AG09319 (cell line): ENCODE measurements at regions not wholly inside any gene's neighbourhood (a gene's known extent, or its start where the extent isn't known, plus 50 kb on each side); places are given as distances from the start of the nearest gene placed in this dataset.

Experiments
- DNase-seq: peaks from one replicate; pipeline ENCODE4 v3.0.0-alpha.2; 2010; ENCODE audit warnings: low read depth; ENCODE audit errors: extremely low read depth
- CTCF ChIP-seq: IDR thresholded peaks from 2 replicates; pipeline ENCODE4 v1.5.1; 2011; ENCODE audit warnings: low read depth, mild to moderate bottlenecking, inconsistent platforms, low read length, moderate library complexity

DNA sequence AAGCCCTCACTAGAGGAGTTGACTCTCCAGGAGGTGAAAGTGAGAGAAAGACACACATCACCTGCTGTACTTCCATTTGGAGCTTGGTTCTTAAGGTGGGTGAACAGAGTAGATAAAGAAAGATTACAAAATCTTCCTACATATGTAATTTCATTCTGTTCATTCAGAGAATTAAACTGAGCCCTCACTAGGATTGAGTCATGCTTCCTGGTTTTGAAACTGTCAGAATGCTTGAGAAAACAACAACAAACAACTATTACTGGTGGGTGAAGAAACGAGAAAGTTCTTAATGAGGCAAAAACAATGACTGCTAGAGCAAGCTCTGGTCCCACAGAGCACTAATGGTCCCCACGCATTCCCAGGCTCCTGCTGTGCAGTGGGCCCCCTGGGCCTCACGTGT is 841.7 kb downstream of the VRK1 start:
- TF ChIP-seq CTCF: no peak
- no peak for DNase-seq

DNA sequence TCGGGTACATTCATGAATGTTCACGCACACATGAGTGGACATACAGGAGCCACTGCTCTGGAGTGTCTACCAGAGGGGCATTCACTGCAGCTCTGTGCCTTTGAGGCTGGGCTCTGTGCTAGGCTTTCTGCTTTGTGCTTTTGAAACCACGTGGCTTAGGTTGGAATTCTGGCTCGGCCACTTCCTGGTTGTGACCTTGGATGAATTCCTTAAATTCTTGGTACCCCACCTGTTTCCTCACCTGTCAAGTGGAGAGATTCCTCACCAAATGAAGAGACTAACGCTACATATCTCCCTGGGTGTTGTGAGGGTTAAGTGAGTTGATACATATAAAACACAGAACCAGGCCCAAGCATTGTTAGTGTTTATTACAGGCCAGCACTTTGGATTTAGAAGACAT is 842.8 kb downstream of the VRK1 start:
- DNase-seq: no peak
- no peak for TF ChIP-seq CTCF

GRCh38 chr14:97641827-97642226 is 844.6 kb downstream of the VRK1 start:
- DNase-seq: no peak

GRCh38 chr14:97642631-97643030 is 845.4 kb downstream of the VRK1 start:
- no peak for DNase-seq
- no peak for TF ChIP-seq CTCF

More at GRCh38 chr14:97641827-97642226, 844.6 kb downstream of the VRK1 start:
- no peak for TF ChIP-seq CTCF

GRCh38 chr14:97644365-97644764 is 847.2 kb downstream of the VRK1 start:
- no peak for TF ChIP-seq CTCF

GRCh38 chr14:97649752-97650151 is 852.6 kb downstream of the VRK1 start:
- no peak for TF ChIP-seq CTCF
- no peak for DNase-seq

More at GRCh38 chr14:97644365-97644764, 847.2 kb downstream of the VRK1 start:
- DNase-seq: no peak

GRCh38 chr14:97655169-97655948 is 858.2 kb downstream of the VRK1 start:
- no peak for DNase-seq
- no peak for TF ChIP-seq CTCF
